NT2/D1 (cell line): ENCODE measurements at regions not wholly inside any gene's neighbourhood (a gene's known extent, or its start where the extent isn't known, plus 50 kb on each side); places are given as distances from the start of the nearest gene placed in this dataset.

Source experiments
- DNase-seq: peaks from one replicate; pipeline ENCODE4 v3.0.0-alpha.2; 2011; ENCODE audit warnings: low read depth, low spot score
- H3K27me3 ChIP-seq: 2 replicates; pipeline ENCODE4 v1.6.0; 2011; ENCODE audit warnings: mild to moderate bottlenecking; ENCODE audit not compliant: insufficient read length, insufficient read depth
- H3K36me3 ChIP-seq: 2 replicates; pipeline ENCODE4 v1.6.1; 2011; ENCODE audit warnings: mild to moderate bottlenecking, low read length, mixed read lengths; ENCODE audit not compliant: insufficient read depth, insufficient read length
- H3K4me1 ChIP-seq: 2 replicates; pipeline ENCODE4 v1.5.1; 2011; ENCODE audit not compliant: insufficient read depth, insufficient read length
- H3K4me3 ChIP-seq: 2 replicates; pipeline ENCODE4 v1.5.1; 2011; ENCODE audit warnings: low read depth; ENCODE audit not compliant: insufficient read length
- H3K9ac ChIP-seq: 2 replicates; pipeline ENCODE4 v1.6.0; 2011; ENCODE audit warnings: low read depth; ENCODE audit not compliant: insufficient read length
- H3K9me3 ChIP-seq: 2 replicates; pipeline ENCODE4 v1.5.1; 2011; ENCODE audit warnings: mild to moderate bottlenecking, low read length; ENCODE audit not compliant: insufficient read depth
- SUZ12 ChIP-seq: IDR thresholded peaks from 2 replicates; pipeline ENCODE4 v1.6.1; 2011; ENCODE audit not compliant: insufficient read length, insufficient read depth; ENCODE audit errors: extremely low read depth
- YY1 ChIP-seq: IDR thresholded peaks from 2 replicates; pipeline ENCODE4 v1.6.1; 2011; ENCODE audit not compliant: insufficient read length, insufficient read depth
- ZNF274 ChIP-seq: IDR thresholded peaks from 2 replicates; pipeline ENCODE4 v1.6.1; 2011; ENCODE audit warnings: mild to moderate bottlenecking, low read depth, low read length

- Histone ChIP-seq H3K4me1 (no peaks in the 10 kb centered on the region), H3K27me3 (no peaks in the 10 kb centered on the region), H3K9me3 (no peaks in the 10 kb centered on the region), H3K4me3 (no peak overlapping the region), H3K9ac (no peak overlapping the region), H3K36me3 (no peaks in the 10 kb centered on the region)
- no peak for DNase-seq
- no peak for TF ChIP-seq YY1
- TF ChIP-seq SUZ12 = no peak
- TF ChIP-seq ZNF274 = no peak
These were observed 1243.4 kb downstream of the MAT2B start for GRCh38 chr5:164748861-164749260.

- no peak for DNase-seq
- no peak overlapping the region for H3K9ac ChIP-seq
- H3K4me3 ChIP-seq = no peak overlapping the region
- no peak for TF ChIP-seq YY1
- no peak for TF ChIP-seq SUZ12
- TF ChIP-seq ZNF274 = no peak
- H3K9me3 ChIP-seq = no peaks in the 10 kb centered on the region
- H3K27me3 ChIP-seq = no peaks in the 10 kb centered on the region
- H3K4me1 ChIP-seq = no peaks in the 10 kb centered on the region
- no peaks in the 10 kb centered on the region for H3K36me3 ChIP-seq
These were observed 1248.0 kb downstream of the MAT2B start for GRCh38 chr5:164753434-164753833.

- no peak for DNase-seq
- H3K27me3 ChIP-seq = no peaks in the 10 kb centered on the region
- no peak overlapping the region for H3K9ac ChIP-seq
- TF ChIP-seq SUZ12 = no peak
- TF ChIP-seq YY1 = no peak
- no peak for TF ChIP-seq ZNF274
- H3K4me1 ChIP-seq = no peaks in the 10 kb centered on the region
- H3K9me3 ChIP-seq = no peaks in the 10 kb centered on the region
- H3K36me3 ChIP-seq = no peaks in the 10 kb centered on the region
- H3K4me3 ChIP-seq = no peak overlapping the region
These were observed 1257.8 kb downstream of the MAT2B start for GRCh38 chr5:164763206-164763605.

GRCh38 chr5:164772122-164772521 lies 1266.7 kb downstream of the MAT2B start:
- Histone ChIP-seq H3K4me1 (no peaks in the 10 kb centered on the region), H3K27me3 (no peaks in the 10 kb centered on the region), H3K4me3 (no peak overlapping the region), H3K9me3 (no peaks in the 10 kb centered on the region), H3K9ac (no peak overlapping the region), H3K36me3 (no peaks in the 10 kb centered on the region)
- TF ChIP-seq ZNF274 (no peak), SUZ12 (no peak), YY1 (no peak)
- DNase-seq = no peak

GRCh38 chr5:164784230-164784629 lies 1278.8 kb downstream of the MAT2B start:
- no peak for DNase-seq
- Histone ChIP-seq H3K9ac (no peak overlapping the region), H3K36me3 (no peaks in the 10 kb centered on the region), H3K27me3 (no peaks in the 10 kb centered on the region), H3K4me3 (no peak overlapping the region), H3K4me1 (no peaks in the 10 kb centered on the region), H3K9me3 (no peaks in the 10 kb centered on the region)
- TF ChIP-seq YY1 (no peak), ZNF274 (no peak), SUZ12 (no peak)

- Histone ChIP-seq H3K27me3 (no peaks in the 10 kb centered on the region), H3K4me3 (no peak overlapping the region), H3K4me1 (no peaks in the 10 kb centered on the region), H3K9ac (no peak overlapping the region), H3K36me3 (no peaks in the 10 kb centered on the region), H3K9me3 (peaks cover 16% of the 10 kb centered on the region; the same call in 1 of the 2 replicates)
- no peak for TF ChIP-seq ZNF274
- no peak for DNase-seq
These were observed 1292.7 kb downstream of the MAT2B start for GRCh38 chr5:164798110-164798509.

GRCh38 chr5:164799391-164799790 lies 1294.0 kb downstream of the MAT2B start:
- Histone ChIP-seq H3K9ac (no peak overlapping the region), H3K4me3 (no peak overlapping the region), H3K27me3 (no peaks in the 10 kb centered on the region), H3K9me3 (peaks cover 16% of the 10 kb centered on the region; the same call in 1 of the 2 replicates), H3K36me3 (no peaks in the 10 kb centered on the region), H3K4me1 (no peaks in the 10 kb centered on the region)
- TF ChIP-seq SUZ12 (no peak), ZNF274 (no peak), YY1 (no peak)
- no peak for DNase-seq

GRCh38 chr5:164801910-164802309 lies 1296.5 kb downstream of the MAT2B start:
- H3K27me3 ChIP-seq = no peaks in the 10 kb centered on the region
- H3K9ac ChIP-seq = no peak overlapping the region
- no peaks in the 10 kb centered on the region for H3K4me1 ChIP-seq
- no peak overlapping the region for H3K4me3 ChIP-seq
- H3K36me3 ChIP-seq = no peaks in the 10 kb centered on the region
- peaks cover 16% of the 10 kb centered on the region; the same call in 1 of the 2 replicates for H3K9me3 ChIP-seq
- TF ChIP-seq ZNF274 (no peak), SUZ12 (no peak), YY1 (no peak)
- DNase-seq = no peak
